Mesenteric fat pad (tissue), 1 donor: ENCODE measurements at regions not wholly inside any gene's neighbourhood (a gene's known extent, or its start where the extent isn't known, plus 50 kb on each side); places are given as distances from the start of the nearest gene placed in this dataset.

Source experiments
- DNase-seq: peaks from one replicate; pipeline ENCODE4 v3.0.0-alpha.2; 2020; ENCODE audit warnings: low spot score
- donor health status: DM: yes; HTN: yes; CAD: no.

DNA sequence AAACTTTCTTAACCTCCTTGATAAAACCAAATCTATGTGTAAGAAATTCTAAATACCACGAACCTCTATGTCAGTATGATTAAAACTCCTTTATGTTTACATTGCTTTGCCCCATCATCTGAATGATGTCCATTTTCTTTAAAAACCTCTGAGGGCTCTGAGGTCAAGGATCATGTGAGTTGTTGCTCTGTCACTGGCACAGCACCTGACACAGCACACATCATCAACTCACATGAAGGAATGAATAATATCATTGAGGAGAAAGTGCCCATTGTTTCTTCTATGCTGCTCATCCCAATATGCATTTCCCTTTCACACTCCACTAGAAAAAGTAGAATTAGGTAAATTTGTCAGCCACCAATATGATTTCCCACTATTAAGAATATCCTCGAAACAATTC lies 1178.7 kb upstream of the NRXN1 start:
- no peak for DNase-seq

DNA sequence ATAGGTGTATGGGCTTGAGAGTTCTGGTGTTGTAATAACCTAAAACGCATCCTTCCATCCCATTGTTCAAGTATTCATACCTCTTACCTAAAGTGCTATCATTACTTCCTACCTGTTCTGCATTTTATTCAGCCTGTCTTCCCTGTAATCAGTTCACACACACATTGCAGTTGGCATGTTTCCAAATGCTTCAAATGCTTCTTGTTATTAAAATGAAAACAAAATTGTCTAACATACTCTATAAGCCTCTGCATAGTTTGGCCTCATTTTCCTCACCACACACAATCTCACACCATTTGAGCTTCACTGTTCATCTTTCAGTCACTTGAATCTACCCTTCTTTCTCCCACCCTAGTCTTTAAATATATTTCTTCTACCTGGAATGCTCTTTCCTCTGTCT lies 1178.2 kb upstream of the NRXN1 start:
- no peak for DNase-seq

DNA sequence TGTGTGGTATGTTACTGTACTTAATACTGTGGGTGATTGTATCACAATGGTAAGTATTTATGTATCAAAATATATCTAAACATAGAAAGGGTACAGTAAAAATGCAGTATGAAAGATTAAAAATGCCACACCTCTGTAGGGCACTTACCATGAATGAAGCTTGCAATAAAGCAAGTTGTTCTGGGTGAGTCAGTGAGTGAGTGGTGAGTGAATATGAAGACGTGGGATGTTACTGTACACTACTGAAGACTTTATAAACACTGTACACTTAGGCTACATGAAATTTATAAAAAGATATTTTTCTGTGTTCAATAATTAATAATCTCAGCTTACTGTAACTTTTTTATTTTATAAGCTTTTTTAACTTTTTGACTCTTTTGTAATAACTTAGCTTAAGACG lies 1162.4 kb upstream of the NRXN1 start:
- DNase-seq: no peak

- no peak for DNase-seq
These were observed 1161.9 kb upstream of the NRXN1 start for GRCh38 chr2:52193804-52194203.

- no peak for DNase-seq
These were observed 1160.7 kb upstream of the NRXN1 start for GRCh38 chr2:52192656-52193055.

DNA sequence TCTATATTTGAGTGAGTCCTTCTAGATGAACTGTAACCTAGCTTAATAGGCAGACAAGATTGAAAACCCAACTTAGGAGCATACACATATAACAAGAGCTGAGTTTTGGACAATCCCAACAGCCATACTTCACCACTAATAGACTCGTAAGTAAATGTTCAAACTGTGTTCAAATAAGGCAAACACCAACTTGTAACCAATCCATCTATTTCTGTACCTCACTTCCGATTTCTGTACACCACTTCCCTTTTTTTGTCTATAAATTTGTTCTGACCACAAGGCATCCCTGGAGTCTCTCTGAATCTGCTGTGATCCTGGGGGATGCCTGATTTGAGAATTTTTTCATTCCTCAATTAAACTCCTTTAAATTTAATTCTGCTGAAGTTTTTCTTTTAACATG lies 1149.1 kb upstream of the NRXN1 start:
- no peak for DNase-seq

- no peak for DNase-seq
These were observed 1146.9 kb upstream of the NRXN1 start for GRCh38 chr2:52178845-52179244.

GRCh38 chr2:52145005-52145404 lies 1113.1 kb upstream of the NRXN1 start:
- no peak for DNase-seq

- DNase-seq: no peak
These were observed 1112.7 kb upstream of the NRXN1 start for GRCh38 chr2:52144590-52144989.

DNA sequence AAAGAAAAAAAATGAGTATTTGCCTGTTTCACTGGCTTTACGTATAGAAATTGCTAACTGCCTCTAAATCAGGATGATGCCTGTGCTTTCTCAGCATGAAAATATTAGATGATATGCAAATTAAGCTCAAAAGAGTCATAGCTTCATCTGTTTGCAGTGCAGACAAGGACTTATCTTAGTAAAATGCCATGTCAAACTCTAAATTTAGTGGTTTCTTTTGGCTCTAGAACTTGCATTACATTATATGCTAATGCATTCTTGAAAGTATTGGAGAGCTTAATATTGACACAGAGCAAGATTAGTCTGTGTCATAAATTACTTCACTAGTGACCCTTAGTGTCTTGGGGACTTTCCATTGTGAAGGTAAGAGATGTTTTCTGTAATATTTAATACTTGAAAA lies 1109.1 kb upstream of the NRXN1 start:
- no peak for DNase-seq

DNA sequence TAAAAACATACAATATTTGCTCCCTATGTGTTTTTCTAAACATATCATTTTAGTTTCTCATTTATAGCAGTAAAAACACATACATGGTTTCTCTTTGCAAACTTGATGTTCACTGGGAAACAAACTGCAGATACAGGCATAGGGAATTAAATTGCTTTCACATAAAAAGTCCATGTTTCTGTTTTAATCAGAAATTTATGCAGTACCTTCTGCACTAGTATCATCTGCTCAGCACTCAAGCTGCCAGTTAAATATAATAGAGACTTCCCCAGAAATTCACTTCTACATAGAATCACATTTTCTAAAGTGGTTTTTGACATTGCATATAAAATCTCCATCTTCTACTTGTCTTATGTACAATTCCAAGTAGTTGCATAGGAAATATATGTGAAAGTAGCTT lies 1107.3 kb upstream of the NRXN1 start:
- no peak for DNase-seq

- DNase-seq: no peak
These were observed 1103.3 kb upstream of the NRXN1 start for GRCh38 chr2:52135235-52135634.

DNA sequence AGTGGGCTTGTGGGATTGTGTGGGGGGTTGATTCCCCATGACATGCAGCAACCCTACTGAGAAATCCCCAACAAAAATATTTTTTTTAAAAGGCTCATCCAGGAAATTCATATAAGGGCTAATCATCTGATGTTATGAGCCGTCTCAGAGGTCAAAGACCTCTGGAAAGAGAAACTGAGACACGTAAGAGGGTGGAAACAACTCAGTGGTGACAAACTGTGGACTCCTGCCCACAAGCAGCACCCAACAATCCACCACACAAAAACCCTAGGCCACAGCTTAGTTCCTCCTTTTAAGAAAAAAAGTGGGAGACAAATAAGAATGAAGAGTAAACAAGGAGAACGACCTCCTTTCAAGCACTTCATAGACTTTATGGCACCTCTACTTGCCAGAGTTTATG lies 1096.1 kb upstream of the NRXN1 start:
- DNase-seq: no peak

DNA sequence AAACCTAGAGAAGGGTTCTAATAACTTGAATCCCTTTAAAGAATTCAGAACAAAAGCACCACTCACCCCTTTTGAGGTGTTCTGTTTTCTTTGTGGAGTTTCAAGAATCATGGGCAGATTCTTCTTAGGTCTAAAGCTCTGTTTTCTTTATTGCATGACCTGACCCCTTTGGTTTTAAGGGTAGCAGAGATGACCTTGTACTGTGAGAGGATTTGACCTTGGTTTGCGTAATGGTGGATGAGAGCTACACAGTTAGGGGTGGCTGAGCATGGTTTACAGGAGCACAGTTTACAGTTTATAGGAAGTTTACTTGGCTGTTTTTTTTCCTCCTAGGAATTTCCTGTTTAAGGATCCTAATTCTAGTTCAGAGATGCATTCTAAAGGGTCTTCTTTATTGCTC lies 1095.6 kb upstream of the NRXN1 start:
- DNase-seq: no peak

- no peak for DNase-seq
These were observed 1085.4 kb upstream of the NRXN1 start for GRCh38 chr2:52117299-52117698.

DNA sequence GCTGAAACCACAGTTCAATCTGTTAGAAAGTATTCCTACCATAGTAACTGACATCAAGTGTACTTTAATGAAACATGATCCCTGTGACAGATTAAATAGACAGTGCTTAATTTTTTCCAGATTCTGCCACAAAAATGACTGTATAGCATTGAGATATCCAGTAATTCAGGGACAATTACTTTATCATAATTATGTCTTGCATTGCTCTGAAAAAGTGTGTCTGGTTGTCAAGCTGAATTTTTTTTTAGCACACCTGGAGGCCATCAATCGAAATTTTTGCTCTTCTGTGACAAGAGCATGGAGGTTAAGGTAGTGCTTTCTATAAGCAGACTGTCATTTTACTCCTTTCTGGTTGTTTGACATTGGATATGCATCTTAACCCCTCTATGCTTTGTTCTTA lies 1083.8 kb upstream of the NRXN1 start:
- DNase-seq: no peak

DNA sequence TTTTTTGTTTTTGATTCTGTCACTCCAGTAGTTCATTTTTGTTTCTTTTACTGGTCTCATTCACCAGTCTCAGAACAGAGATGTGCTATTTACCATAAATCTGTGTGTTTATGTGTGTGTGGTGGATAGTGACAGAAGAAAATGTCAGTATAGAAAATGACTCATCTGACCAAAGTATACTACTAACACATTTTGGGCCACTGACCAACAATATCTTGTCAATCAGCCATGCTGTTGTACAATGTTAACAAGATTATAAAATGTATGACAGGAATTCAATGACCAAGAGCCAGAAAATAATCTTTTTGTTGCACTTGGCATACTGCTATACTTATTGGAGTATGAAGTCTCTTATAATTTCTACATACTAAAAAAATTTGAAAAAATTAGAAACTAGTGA lies 1081.4 kb upstream of the NRXN1 start:
- no peak for DNase-seq

GRCh38 chr2:52112141-52112540 lies 1080.2 kb upstream of the NRXN1 start:
- no peak for DNase-seq

DNA sequence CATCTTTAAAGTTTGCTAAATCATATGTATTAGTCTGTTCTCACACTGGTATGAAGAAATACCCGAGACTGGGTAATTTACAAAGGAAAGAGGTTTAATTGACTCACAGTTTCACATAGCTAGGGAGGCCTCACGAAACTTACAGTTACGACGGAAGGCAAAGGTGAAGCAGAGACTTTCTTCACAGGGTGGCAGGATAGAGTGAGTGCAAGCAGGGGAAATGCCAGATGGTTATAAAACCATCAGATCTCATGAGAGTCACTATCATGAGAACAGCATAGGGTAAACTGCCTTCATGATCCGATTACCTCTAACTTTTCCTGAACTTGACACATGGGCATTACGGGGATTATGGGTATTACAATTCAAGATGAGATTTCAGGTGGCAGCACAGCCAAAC lies 1075.2 kb upstream of the NRXN1 start:
- DNase-seq: no peak

DNA sequence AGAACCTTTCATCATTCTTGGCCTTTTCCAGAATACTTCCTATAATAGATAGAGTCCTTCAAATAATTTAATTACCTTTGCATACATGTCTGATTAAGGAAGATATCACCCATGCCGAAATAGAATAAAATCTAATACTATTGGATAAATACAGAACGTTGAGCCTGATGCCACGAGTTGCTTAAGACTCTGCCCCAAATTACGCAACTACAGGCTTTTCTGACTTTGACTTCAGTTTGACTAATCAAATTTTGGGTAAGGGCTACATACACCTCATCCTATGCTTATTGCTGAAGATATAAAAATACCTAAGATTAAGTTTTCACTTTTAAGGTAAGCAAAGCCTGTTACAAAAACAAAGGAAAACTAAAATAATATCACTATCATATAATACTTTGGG lies 1065.1 kb upstream of the NRXN1 start:
- no peak for DNase-seq

- DNase-seq: no peak
These were observed 1052.8 kb upstream of the NRXN1 start for GRCh38 chr2:52084759-52085158.

- DNase-seq: no peak
These were observed 1051.3 kb upstream of the NRXN1 start for GRCh38 chr2:52083214-52083613.

DNA sequence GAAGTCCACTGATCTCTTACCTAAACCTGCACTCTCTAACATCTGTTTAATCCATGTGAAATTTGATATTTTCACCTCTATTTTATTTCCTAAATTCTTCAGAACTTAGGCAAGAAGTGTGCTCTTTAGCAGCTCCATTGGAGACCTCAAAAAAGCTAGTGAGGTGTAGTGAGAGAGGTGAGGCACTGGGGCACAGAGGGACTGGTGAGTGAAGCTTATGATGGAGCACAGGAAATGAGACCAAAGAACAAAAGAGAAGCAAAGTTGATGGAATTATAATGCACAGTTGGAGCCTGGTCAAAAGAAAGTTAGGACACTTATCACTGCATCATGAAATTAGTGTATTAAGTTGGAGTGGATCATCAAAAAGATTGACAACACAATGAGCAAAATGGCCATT lies 1050.7 kb upstream of the NRXN1 start:
- no peak for DNase-seq

DNA sequence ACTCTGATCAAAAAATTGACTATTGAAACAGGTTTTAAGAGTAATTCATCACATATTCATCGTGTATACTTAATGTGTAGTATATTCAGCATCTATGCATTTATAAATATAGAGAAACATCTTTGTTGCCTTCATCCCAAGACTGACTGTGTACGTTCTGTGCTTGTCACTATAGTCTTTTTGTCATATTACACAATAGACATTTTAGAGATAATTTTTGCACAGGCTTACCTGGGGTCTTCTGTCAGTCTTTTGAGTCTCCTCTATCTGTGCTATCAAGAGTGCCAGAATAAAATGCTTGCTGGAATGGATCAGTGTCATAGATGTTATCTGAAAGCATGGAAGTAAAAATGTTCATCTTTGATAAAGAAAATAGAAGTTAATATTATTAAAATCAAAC lies 1047.7 kb upstream of the NRXN1 start:
- DNase-seq: no peak

GRCh38 chr2:52077159-52077558 lies 1045.2 kb upstream of the NRXN1 start:
- DNase-seq: no peak
